GM18873 (cell line): ENCODE measurements at regions not wholly inside any gene's neighbourhood (a gene's known extent, or its start where the extent isn't known, plus 50 kb on each side); places are given as distances from the start of the nearest gene placed in this dataset.

Experiments
- ATAC-seq: cut with Tn5 transposase; IDR thresholded peaks from one replicate; pipeline ENCODE4 v1.9.1; 2021; ENCODE audit warnings: mild to moderate bottlenecking, moderate library complexity, moderate number of reproducible peaks; ENCODE audit not compliant: unreplicated experiment, low FRiP score

GRCh38 chr14:100638211-100638855 is 51.1 kb upstream of the BEGAIN start:
- ATAC-seq, result no peak

GRCh38 chr14:100639280-100639679 is 52.1 kb upstream of the BEGAIN start:
- ATAC-seq, result no peak

GRCh38 chr14:100640471-100641273 is 53.5 kb upstream of the BEGAIN start:
- peak; percentile 76 for ATAC-seq

GRCh38 chr14:100641274-100641860 is 54.1 kb upstream of the BEGAIN start:
- no peak for ATAC-seq

DNA sequence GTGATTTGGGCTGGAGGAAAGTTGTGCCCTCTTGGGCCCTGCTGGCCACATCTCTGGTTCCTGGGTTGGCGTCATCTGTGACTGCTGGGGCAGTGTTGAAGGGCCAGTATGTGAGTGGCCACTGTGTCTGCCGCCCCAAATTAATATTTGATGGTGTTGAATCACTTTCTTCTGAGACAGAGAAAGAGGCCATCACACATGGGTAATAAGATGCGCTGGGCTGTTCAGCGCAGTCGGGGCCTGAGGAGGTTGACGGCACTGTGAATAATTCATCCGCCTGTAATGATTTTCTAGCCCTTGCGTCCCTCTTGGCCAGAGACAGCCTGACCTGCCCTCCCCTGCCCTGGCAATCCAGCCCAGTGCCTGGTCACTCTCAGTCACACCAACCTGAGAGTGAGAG is 56.2 kb upstream of the BEGAIN start:
- no peak for ATAC-seq

DNA sequence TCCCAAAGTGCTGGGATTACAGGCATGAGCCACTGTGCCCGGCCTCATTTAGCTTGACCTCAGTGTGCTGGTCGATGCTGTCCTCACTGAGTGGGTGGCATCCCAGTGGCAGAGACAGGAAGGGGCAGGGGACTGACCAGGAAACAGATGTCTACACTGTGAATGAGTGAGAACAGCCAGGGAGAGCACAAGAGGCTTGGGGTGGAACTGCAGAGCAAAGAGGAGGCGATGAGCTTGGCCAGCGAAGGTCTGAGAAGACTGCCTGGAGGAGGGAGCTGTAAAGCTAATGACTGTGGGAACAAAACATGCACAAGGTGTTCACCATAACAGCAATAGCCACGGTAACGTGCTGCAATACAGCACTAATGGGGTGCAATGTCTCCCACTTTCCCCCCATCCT is 57.2 kb upstream of the BEGAIN start:
- no peak for ATAC-seq

GRCh38 chr14:100644784-100645183 is 57.6 kb upstream of the BEGAIN start:
- no peak for ATAC-seq

DNA sequence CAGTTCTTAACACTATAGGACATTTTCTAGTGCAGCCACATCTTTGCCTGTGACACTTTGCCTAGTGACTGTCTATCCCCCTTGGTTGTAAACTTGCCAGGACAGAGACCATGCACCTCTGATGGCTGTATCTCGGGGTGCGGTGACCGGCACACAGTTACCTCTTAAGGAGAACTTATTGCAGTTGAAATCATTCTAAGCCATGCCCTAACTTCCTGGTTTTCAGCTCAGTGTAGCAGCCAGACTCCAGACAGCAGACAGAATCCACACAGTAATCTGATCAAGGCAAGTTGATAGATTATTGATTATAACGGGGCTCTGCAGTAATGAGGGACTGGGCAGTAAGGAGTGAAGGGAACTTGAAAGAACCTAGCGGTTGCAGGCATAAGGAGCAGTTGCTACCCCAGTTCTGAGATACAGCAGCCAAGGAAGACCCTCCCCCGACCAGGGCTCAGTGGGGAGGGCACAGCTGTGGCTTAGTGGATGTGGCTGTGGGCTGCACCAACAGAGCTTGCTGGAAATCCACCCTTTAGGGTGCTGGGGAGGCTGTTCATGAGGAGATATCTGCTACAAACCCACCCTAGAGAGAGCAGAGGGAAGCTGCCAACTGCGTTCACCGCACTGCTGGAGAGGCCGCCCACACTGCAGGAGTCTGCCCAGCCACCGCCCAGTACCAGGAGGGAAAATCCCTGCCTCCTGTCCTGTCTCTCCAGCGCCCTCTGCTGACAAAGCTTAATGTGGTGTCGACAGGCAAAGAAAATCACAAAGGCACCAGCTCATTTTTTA is 58.2 kb upstream of the BEGAIN start:
- no peak for ATAC-seq

- ATAC-seq, result no peak
Measured at GRCh38 chr14:100645982-100646314, 58.7 kb upstream of the BEGAIN start.

- ATAC-seq, result no peak
Measured at GRCh38 chr14:100648474-100649172, 61.4 kb upstream of the BEGAIN start.

DNA sequence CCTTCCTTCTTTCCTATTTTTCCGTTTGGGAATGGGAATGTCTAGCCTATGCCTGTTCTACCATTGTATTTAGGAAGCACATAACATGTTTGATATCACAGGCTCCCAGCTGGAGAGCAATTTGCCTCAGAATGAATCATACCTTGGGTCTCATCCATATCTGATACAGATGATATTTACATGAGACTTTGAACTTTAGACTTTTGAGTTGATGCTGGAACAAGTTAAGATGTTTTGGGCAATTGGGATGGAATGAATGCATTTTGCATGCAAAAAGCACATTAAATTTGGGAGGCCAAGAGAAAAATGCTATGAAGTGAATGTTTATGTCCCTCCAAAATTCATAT is 61.9 kb upstream of the BEGAIN start:
- ATAC-seq, result no peak

- no peak for ATAC-seq
Measured at GRCh38 chr14:100651999-100652508, 64.8 kb upstream of the BEGAIN start.

GRCh38 chr14:100652744-100653143 is 65.5 kb upstream of the BEGAIN start:
- ATAC-seq, result no peak

DNA sequence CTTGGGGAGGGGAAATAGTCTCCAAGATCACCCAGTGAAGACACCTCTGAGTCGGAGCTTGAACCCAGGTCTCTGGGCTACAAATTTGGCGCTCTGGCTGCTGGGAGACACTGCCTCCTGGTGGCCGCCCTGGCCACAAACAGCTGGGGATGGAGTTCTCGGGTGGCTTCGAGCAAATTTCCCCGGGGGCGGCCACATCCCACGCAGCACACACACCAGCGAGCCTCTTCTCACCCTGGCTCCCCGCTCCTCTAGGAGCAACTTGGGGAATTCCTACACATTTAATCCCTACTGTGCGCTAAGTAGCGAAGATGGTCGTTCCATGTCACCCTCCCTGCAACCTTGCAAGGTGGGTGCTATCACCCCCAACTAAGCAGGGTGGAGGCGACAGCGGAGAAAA is 66.2 kb upstream of the BEGAIN start:
- ATAC-seq, result no peak

- ATAC-seq, result no peak
Measured at GRCh38 chr14:100654025-100654813, 67.0 kb upstream of the BEGAIN start.

- no peak for ATAC-seq
Measured at GRCh38 chr14:100654814-100655740, 67.9 kb upstream of the BEGAIN start.

GRCh38 chr14:100655741-100656085 is 68.5 kb upstream of the BEGAIN start:
- ATAC-seq, result no peak

- no peak for ATAC-seq
Measured at GRCh38 chr14:100656996-100657395, 69.7 kb upstream of the DLK1 start.

GRCh38 chr14:100657780-100658179 is 68.9 kb upstream of the DLK1 start:
- no peak for ATAC-seq
